Spleen (tissue), 7 donors: ENCODE measurements at regions not wholly inside any gene's neighbourhood (a gene's known extent, or its start where the extent isn't known, plus 50 kb on each side); places are given as distances from the start of the nearest gene placed in this dataset.

Source experiments
- CTCF ChIP-seq, 11 experiments: fragments of 200-600 bp in 7 of 11; fragments of 450-650 bp in 4 of 11; sonication (generic) in 4 of 11; IDR thresholded peaks in 8 of 11; conservative IDR thresholded peaks in 3 of 11; 1 replicate in 7 of 11; 2 replicates in 4 of 11; pipeline versions ENCODE4 v1.4.0 to v1.8.0; 2016 to 2021; ENCODE audit warnings: antibody characterized with exemption in 11 of 11, inconsistent platforms in 4 of 11, mild to moderate bottlenecking in 1 of 11
- POLR2A ChIP-seq, 3 donors: fragments of 450-650 bp; IDR thresholded peaks; one replicate each; pipeline ENCODE4 v1.5.1; 2017; ENCODE audit warnings: antibody characterized with exemption in 3 of 3, mild to moderate bottlenecking in 1 of 3
- POLR2AphosphoS5 ChIP-seq, 3 donors: sonication (generic); formaldehyde crosslinking; IDR thresholded peaks; one replicate each; pipeline ENCODE4 v1.5.1; 2017; ENCODE audit warnings: antibody characterized with exemption in 3 of 3
- donor health status: DM: no; HTN: no; CAD: no; lungs with moderate emphysema.
- donor health status: DM: no; HTN: no; CAD: no.
- donor health status: DM: no; HTN: no; CAD: no.

GRCh38 chr3:144431134-144431533 lies 459.5 kb downstream of the DIPK2A start:
- TF ChIP-seq POLR2AphosphoS5 (IDR thresholded peaks at IDR 0.05) (no peak), CTCF (IDR thresholded peaks at IDR 0.05 in 8 of 11, conservative IDR thresholded peaks at IDR 0.05 in 3 of 11) (no peak), POLR2A (IDR thresholded peaks at IDR 0.05) (no peak)
